ENCODE measurements at regions not wholly inside any gene's neighbourhood (a gene's known extent, or its start where the extent isn't known, plus 50 kb on each side); places are given as distances from the start of the nearest gene placed in this dataset.

GRCh38 chr14:23814527-23815256 lies 138.9 kb upstream of the DHRS4 start:
- H3K36me3 ChIP-seq (ENCODE audit: insufficient read depth, insufficient read length, low read length), result no peaks in the 10 kb centered on the region
- no peaks in the 10 kb centered on the region for H3K9me3 ChIP-seq (ENCODE audit: insufficient read depth, low read length)
- H3K27me3 ChIP-seq (ENCODE audit: insufficient read depth, insufficient read length), result no peaks in the 10 kb centered on the region
- no peak overlapping the region for H3K9ac ChIP-seq (ENCODE audit: insufficient read length, low read depth)
- H3K4me3 ChIP-seq (ENCODE audit: insufficient read length, low read depth), result no peak overlapping the region
- H3K4me1 ChIP-seq (ENCODE audit: insufficient read depth, insufficient read length), result no peaks in the 10 kb centered on the region
- no peak for TF ChIP-seq SUZ12 (IDR thresholded peaks at IDR 0.05; ENCODE audit: extremely low read depth, insufficient read depth, insufficient read length)
- no peak for TF ChIP-seq ZNF274 (IDR thresholded peaks at IDR 0.05; ENCODE audit: low read depth, low read length)
- no peak for TF ChIP-seq YY1 (IDR thresholded peaks at IDR 0.05; ENCODE audit: insufficient read depth, insufficient read length)
- no peak for DNase-seq (ENCODE audit: low read depth, low spot score)

GRCh38 chr14:23816371-23816770 lies 137.2 kb upstream of the DHRS4 start:
- Histone ChIP-seq H3K9me3 (ENCODE audit: insufficient read depth, low read length) (no peaks in the 10 kb centered on the region), H3K4me3 (ENCODE audit: insufficient read length, low read depth) (no peak overlapping the region), H3K36me3 (ENCODE audit: insufficient read depth, insufficient read length, low read length) (no peaks in the 10 kb centered on the region), H3K27me3 (ENCODE audit: insufficient read depth, insufficient read length) (no peaks in the 10 kb centered on the region), H3K4me1 (ENCODE audit: insufficient read depth, insufficient read length) (no peaks in the 10 kb centered on the region), H3K9ac (ENCODE audit: insufficient read length, low read depth) (no peak overlapping the region)
- DNase-seq (ENCODE audit: low read depth, low spot score), result no peak
- TF ChIP-seq YY1 (IDR thresholded peaks at IDR 0.05; ENCODE audit: insufficient read depth, insufficient read length) (no peak), SUZ12 (IDR thresholded peaks at IDR 0.05; ENCODE audit: extremely low read depth, insufficient read depth, insufficient read length) (no peak), ZNF274 (IDR thresholded peaks at IDR 0.05; ENCODE audit: low read depth, low read length) (no peak)

GRCh38 chr14:23817164-23817767 lies 136.3 kb upstream of the DHRS4 start:
- no peaks in the 10 kb centered on the region for H3K9me3 ChIP-seq (ENCODE audit: insufficient read depth, low read length)
- no peak for DNase-seq (ENCODE audit: low read depth, low spot score)
- no peak for TF ChIP-seq ZNF274 (IDR thresholded peaks at IDR 0.05; ENCODE audit: low read depth, low read length)
- TF ChIP-seq SUZ12 (IDR thresholded peaks at IDR 0.05; ENCODE audit: extremely low read depth, insufficient read depth, insufficient read length), result no peak
- TF ChIP-seq YY1 (IDR thresholded peaks at IDR 0.05; ENCODE audit: insufficient read depth, insufficient read length), result no peak
- no peaks in the 10 kb centered on the region for H3K4me1 ChIP-seq (ENCODE audit: insufficient read depth, insufficient read length)
- H3K4me3 ChIP-seq (ENCODE audit: insufficient read length, low read depth), result no peak overlapping the region
- no peaks in the 10 kb centered on the region for H3K36me3 ChIP-seq (ENCODE audit: insufficient read depth, insufficient read length, low read length)
- no peaks in the 10 kb centered on the region for H3K27me3 ChIP-seq (ENCODE audit: insufficient read depth, insufficient read length)
- no peak overlapping the region for H3K9ac ChIP-seq (ENCODE audit: insufficient read length, low read depth)

GRCh38 chr14:23827100-23827892 lies 126.3 kb upstream of the DHRS4 start:
- DNase-seq (ENCODE audit: low read depth, low spot score), result no peak
- Histone ChIP-seq H3K4me3 (ENCODE audit: insufficient read length, low read depth) (no peak overlapping the region), H3K9ac (ENCODE audit: insufficient read length, low read depth) (no peak overlapping the region), H3K9me3 (ENCODE audit: insufficient read depth, low read length) (no peaks in the 10 kb centered on the region), H3K4me1 (ENCODE audit: insufficient read depth, insufficient read length) (no peaks in the 10 kb centered on the region), H3K36me3 (ENCODE audit: insufficient read depth, insufficient read length, low read length) (no peaks in the 10 kb centered on the region), H3K27me3 (ENCODE audit: insufficient read depth, insufficient read length) (no peaks in the 10 kb centered on the region)
- TF ChIP-seq SUZ12 (IDR thresholded peaks at IDR 0.05; ENCODE audit: extremely low read depth, insufficient read depth, insufficient read length), result no peak
- TF ChIP-seq ZNF274 (IDR thresholded peaks at IDR 0.05; ENCODE audit: low read depth, low read length), result no peak
- no peak for TF ChIP-seq YY1 (IDR thresholded peaks at IDR 0.05; ENCODE audit: insufficient read depth, insufficient read length)

- Histone ChIP-seq H3K4me1 (ENCODE audit: insufficient read depth, insufficient read length) (no peaks in the 10 kb centered on the region), H3K4me3 (ENCODE audit: insufficient read length, low read depth) (no peak overlapping the region), H3K36me3 (ENCODE audit: insufficient read depth, insufficient read length, low read length) (no peaks in the 10 kb centered on the region), H3K27me3 (ENCODE audit: insufficient read depth, insufficient read length) (no peaks in the 10 kb centered on the region), H3K9me3 (ENCODE audit: insufficient read depth, low read length) (no peaks in the 10 kb centered on the region), H3K9ac (ENCODE audit: insufficient read length, low read depth) (no peak overlapping the region)
- no peak for DNase-seq (ENCODE audit: low read depth, low spot score)
- TF ChIP-seq ZNF274 (IDR thresholded peaks at IDR 0.05; ENCODE audit: low read depth, low read length) (no peak), YY1 (IDR thresholded peaks at IDR 0.05; ENCODE audit: insufficient read depth, insufficient read length) (no peak), SUZ12 (IDR thresholded peaks at IDR 0.05; ENCODE audit: extremely low read depth, insufficient read depth, insufficient read length) (no peak)
Measured at GRCh38 chr14:23828001-23828400, 125.6 kb upstream of the DHRS4 start.

- Histone ChIP-seq H3K36me3 (ENCODE audit: insufficient read depth, insufficient read length, low read length) (no peaks in the 10 kb centered on the region), H3K4me1 (ENCODE audit: insufficient read depth, insufficient read length) (no peaks in the 10 kb centered on the region), H3K4me3 (ENCODE audit: insufficient read length, low read depth) (no peak overlapping the region), H3K27me3 (ENCODE audit: insufficient read depth, insufficient read length) (no peaks in the 10 kb centered on the region), H3K9ac (ENCODE audit: insufficient read length, low read depth) (no peak overlapping the region), H3K9me3 (ENCODE audit: insufficient read depth, low read length) (no peaks in the 10 kb centered on the region)
- DNase-seq (ENCODE audit: low read depth, low spot score), result no peak
- no peak for TF ChIP-seq ZNF274 (IDR thresholded peaks at IDR 0.05; ENCODE audit: low read depth, low read length)
- no peak for TF ChIP-seq YY1 (IDR thresholded peaks at IDR 0.05; ENCODE audit: insufficient read depth, insufficient read length)
- TF ChIP-seq SUZ12 (IDR thresholded peaks at IDR 0.05; ENCODE audit: extremely low read depth, insufficient read depth, insufficient read length), result no peak
Measured at GRCh38 chr14:23828616-23829015, 125.0 kb upstream of the DHRS4 start.

Measured in NT2/D1 (cell line).